Stimulated activated CD8-positive, alpha-beta memory T cell treated with anti-CD3 and anti-CD28 coated beads, Interleukin-4, amount 100 ng/mL, for 24 hours (primary cell): ENCODE measurements at regions not wholly inside any gene's neighbourhood (a gene's known extent, or its start where the extent isn't known, plus 50 kb on each side); places are given as distances from the start of the nearest gene placed in this dataset.
"Not testable (repeated sequence)": the region's sequence is repeated elsewhere in the genome, so short reads cannot be mapped to it uniquely, and the experiment has no call there.

ENCODE experiments used
- DNase-seq: peaks from one replicate; pipeline ENCODE4 v3.0.0-alpha.2; 2020; ENCODE audit warnings: low read depth

- no peak for DNase-seq
Observed at GRCh38 chr12:62192180-62192902, 67.9 kb upstream of the USP15 start.

GRCh38 chr12:62192903-62193250 lies 67.3 kb upstream of the USP15 start:
- DNase-seq: no peak

- DNase-seq: no peak
Observed at GRCh38 chr12:62194031-62194430, 66.2 kb upstream of the USP15 start.

GRCh38 chr12:62194616-62195015 lies 65.6 kb upstream of the USP15 start:
- DNase-seq: no peak

GRCh38 chr12:62196146-62196545 lies 64.1 kb upstream of the USP15 start:
- DNase-seq: no peak

- DNase-seq: not testable (repeated sequence)
Observed at GRCh38 chr12:62202861-62203260, 57.3 kb upstream of the USP15 start.

- DNase-seq: no peak
Observed at GRCh38 chr12:62205346-62205745, 54.9 kb upstream of the USP15 start.

- DNase-seq: no peak
Observed at GRCh38 chr12:62207248-62207647, 53.0 kb upstream of the USP15 start.
